NB4 (cell line): ENCODE measurements at regions not wholly inside any gene's neighbourhood (a gene's known extent, or its start where the extent isn't known, plus 50 kb on each side); places are given as distances from the start of the nearest gene placed in this dataset.
A peak's percentile ranks its signal among the peaks of the same experiment; 100 is the strongest.

Experiments used
- DNase-seq: peaks from one replicate; pipeline ENCODE4 v3.0.0; 2010; ENCODE audit warnings: low read depth
- H3K4me3 ChIP-seq: one replicate; pipeline ENCODE4 v1.5.1; 2011; ENCODE audit warnings: mild to moderate bottlenecking, low read depth, low read length, moderate library complexity
- CTCF ChIP-seq: IDR thresholded peaks from one replicate; pipeline ENCODE4 v1.5.1; 2012; ENCODE audit warnings: low read depth, low read length
- MAX ChIP-seq: IDR thresholded peaks from 2 replicates; pipeline ENCODE4 v1.6.1; 2011; ENCODE audit warnings: low read depth, low read length
- MYC ChIP-seq: IDR thresholded peaks from 2 replicates; pipeline ENCODE4 v1.6.1; 2011; ENCODE audit warnings: low read depth, low read length
- POLR2A ChIP-seq: IDR thresholded peaks from 2 replicates; pipeline ENCODE4 v1.6.1; 2011; ENCODE audit warnings: mild to moderate bottlenecking; ENCODE audit not compliant: insufficient read length; ENCODE audit errors: extremely low read depth

DNA sequence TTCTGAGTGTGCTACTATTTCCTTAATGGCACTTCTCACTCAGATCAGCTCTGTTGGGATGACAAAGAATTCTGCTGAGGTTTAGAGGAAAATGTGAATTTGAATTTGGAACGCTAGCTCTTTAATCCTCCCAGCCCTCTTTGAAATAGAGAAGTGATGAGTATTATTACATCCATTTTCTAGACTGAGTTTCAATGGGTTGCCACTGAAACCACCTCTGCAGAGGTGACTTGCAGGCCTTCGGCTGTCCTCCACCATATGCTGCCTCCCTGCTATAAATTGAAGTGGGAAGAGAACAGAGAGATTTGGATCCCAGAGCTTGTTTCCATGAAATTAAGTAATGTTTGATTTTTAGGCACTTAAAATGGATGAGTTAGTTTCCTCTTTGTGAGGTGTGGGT, 363.2 kb upstream of the SNX7 start:
- no peak for DNase-seq
- no peak for TF ChIP-seq MYC
- TF ChIP-seq POLR2A, result no peak
- TF ChIP-seq MAX, result no peak
- TF ChIP-seq CTCF, result no peak

DNA sequence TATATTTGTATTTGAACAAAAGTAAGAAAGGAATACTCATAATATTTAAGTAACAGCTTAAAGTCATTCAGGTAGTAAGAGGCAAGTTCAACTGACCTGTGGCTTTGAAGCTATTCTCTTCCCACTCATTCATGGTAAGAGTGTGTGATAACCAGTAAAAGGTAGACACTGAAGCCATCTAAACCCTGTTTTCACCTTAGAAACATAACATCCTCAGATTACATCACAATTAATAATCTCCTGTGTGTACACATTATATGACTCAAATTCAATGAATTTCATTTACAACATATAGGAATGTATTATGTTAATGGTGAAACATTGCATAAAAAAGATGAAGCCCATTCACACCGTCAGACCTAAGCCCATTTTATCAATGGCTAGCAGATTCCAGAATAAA, 364.8 kb upstream of the SNX7 start:
- no peak for DNase-seq
- TF ChIP-seq MAX, result no peak
- no peak for TF ChIP-seq CTCF
- TF ChIP-seq MYC, result no peak
- TF ChIP-seq POLR2A, result no peak
- no peak overlapping the region for H3K4me3 ChIP-seq

More for the DNA sequence above, 363.2 kb upstream of the SNX7 start:
- H3K4me3 ChIP-seq, result no peak overlapping the region

DNA sequence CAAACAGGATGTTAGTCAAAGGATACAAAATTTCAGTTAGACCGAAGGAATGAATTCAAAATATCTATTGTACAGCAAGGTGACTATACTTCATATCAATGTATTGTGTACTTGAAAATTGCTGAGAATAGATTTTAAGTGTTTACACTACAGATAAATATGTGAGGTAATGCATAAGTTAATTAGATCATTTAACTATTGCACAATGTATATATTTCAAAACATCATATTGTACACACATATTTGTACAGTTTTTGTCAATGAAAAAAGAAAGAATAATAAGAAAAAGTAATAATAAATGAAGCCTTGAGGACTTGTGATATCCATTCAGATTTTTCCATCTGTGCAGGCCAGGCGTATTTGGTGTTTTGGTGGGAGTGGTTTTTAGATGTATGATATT, 367.4 kb upstream of the SNX7 start:
- TF ChIP-seq MYC, result no peak
- no peak for TF ChIP-seq POLR2A
- TF ChIP-seq CTCF, result no peak
- no peak for TF ChIP-seq MAX
- no peak for DNase-seq
- no peak overlapping the region for H3K4me3 ChIP-seq

GRCh38 chr1:98292994-98293393, 368.5 kb upstream of the SNX7 start:
- TF ChIP-seq MAX (no peak), CTCF (no peak)
- no peak for DNase-seq
- H3K4me3 ChIP-seq, result no peak overlapping the region

- no peak for TF ChIP-seq POLR2A
- TF ChIP-seq MYC, result no peak
- no peak for TF ChIP-seq CTCF
- TF ChIP-seq MAX, result no peak
- no peak for DNase-seq
- no peak overlapping the region for H3K4me3 ChIP-seq
Measured at GRCh38 chr1:98289311-98289710, 368.5 kb upstream of the DPYD start.

- H3K4me3 ChIP-seq, result no peak overlapping the region
- peak; percentile 17 for DNase-seq
- TF ChIP-seq MYC, result no peak
- TF ChIP-seq MAX, result no peak
- TF ChIP-seq POLR2A, result no peak
- no peak for TF ChIP-seq CTCF
Measured at GRCh38 chr1:98288494-98288893, 367.7 kb upstream of the DPYD start.
